ENCODE measurements at regions not wholly inside any gene's neighbourhood (a gene's known extent, or its start where the extent isn't known, plus 50 kb on each side); places are given as distances from the start of the nearest gene placed in this dataset.

GRCh38 chr20:12700701-12701100 lies 308.1 kb upstream of the SPTLC3 start:
- no peak for TF ChIP-seq POLR2AphosphoS5 (IDR thresholded peaks at IDR 0.05; ENCODE audit: low read depth, low read length)
- no peak for TF ChIP-seq TAF1 (IDR thresholded peaks at IDR 0.05; ENCODE audit: low read depth, low read length)

Measured in GM12891 (cell line).